IMR-90 (cell line): ENCODE measurements at regions not wholly inside any gene's neighbourhood (a gene's known extent, or its start where the extent isn't known, plus 50 kb on each side); places are given as distances from the start of the nearest gene placed in this dataset.

Experiments
- ATAC-seq: fragments of 200-7000 bp; cut with Tn5 transposase; 2 replicates; pipeline ENCODE4 v1.9.1; 2020; ENCODE audit warnings: low read depth, mild to moderate bottlenecking, moderate library complexity
- BruUV-seq: library from RNA; stranded (reverse); fragments of 400-500 nt; replicated peaks from 2 replicates; lab custom pipeline; 2021; lab: Mats Ljungman, UMichigan
- CTCF ChIA-PET: fragments of 300-600 bp; formaldehyde crosslinking; extraction: SDS; loops from one replicate; lab custom pipeline; 2021; ENCODE audit warnings: antibody characterized with exemption; lab: Yijun Ruan, JAX
- POLR2A ChIA-PET: fragments of 300-600 bp; sonication (Branson Sonifier 250); formaldehyde crosslinking; loops from one replicate; lab custom pipeline; 2022; ENCODE audit warnings: antibody characterized with exemption; ENCODE audit not compliant: unreplicated experiment; lab: Charles Lee
- DNase-seq: peaks from one replicate; pipeline ENCODE4 v3.0.0; 2013
- H2AFZ ChIP-seq: replicated peaks from 2 replicates; pipeline ENCODE3; 2013; ENCODE audit warnings: low read length, mild to moderate bottlenecking; ENCODE audit not compliant: poor library complexity
- H2AK5ac ChIP-seq: 2 replicates; pipeline ENCODE4 v1.6.1; 2013; ENCODE audit warnings: low read depth, low read length, inconsistent platforms
- H2AK9ac ChIP-seq: replicated peaks from 2 replicates; pipeline ENCODE3; 2013; ENCODE audit warnings: mild to moderate bottlenecking, low read depth, low read length, moderate library complexity; ENCODE audit not compliant: poor library complexity
- H2BK120ac ChIP-seq: 2 replicates; pipeline ENCODE4 v1.6.1; 2013; ENCODE audit warnings: low read depth, low read length, inconsistent platforms
- H2BK15ac ChIP-seq: 3 replicates; pipeline ENCODE4 v1.6.1; 2013; ENCODE audit warnings: low read depth, low read length, inconsistent platforms
- H2BK20ac ChIP-seq: 2 replicates; pipeline ENCODE4 v1.6.1; 2013; ENCODE audit warnings: low read depth, mild to moderate bottlenecking, inconsistent platforms, low read length, moderate library complexity
- H2BK5ac ChIP-seq: 2 replicates; pipeline ENCODE4 v1.6.1; 2013; ENCODE audit warnings: mild to moderate bottlenecking, low read depth, low read length, inconsistent platforms; ENCODE audit not compliant: poor library complexity, severe bottlenecking
- H3K14ac ChIP-seq: replicated peaks from 2 replicates; pipeline ENCODE4 v1.6.1; 2013; ENCODE audit warnings: low read depth, low read length, inconsistent platforms
- H3K18ac ChIP-seq: 2 replicates; pipeline ENCODE4 v1.6.1; 2013; ENCODE audit warnings: low read depth, low read length, control low read depth
- H3K23ac ChIP-seq: 2 replicates; pipeline ENCODE4 v1.6.1; 2013; ENCODE audit warnings: low read depth, low read length, inconsistent platforms
- H3K27ac ChIP-seq: 2 replicates; pipeline ENCODE4 v1.5.1; 2013; ENCODE audit warnings: mild to moderate bottlenecking, control low read depth, low read length; ENCODE audit not compliant: insufficient read depth
- H3K27me3 ChIP-seq: 2 replicates; pipeline ENCODE4 v1.6.1; 2013; ENCODE audit warnings: low read length; ENCODE audit not compliant: control insufficient read depth, insufficient read depth
- H3K36me3 ChIP-seq: 2 replicates; pipeline ENCODE4 v1.6.1; 2013; ENCODE audit warnings: low read length, mixed read lengths; ENCODE audit not compliant: control insufficient read depth, insufficient read depth
- H3K4ac ChIP-seq: 2 replicates; pipeline ENCODE4 v1.6.1; 2013; ENCODE audit warnings: low read depth, low read length, inconsistent platforms
- H3K4me1 ChIP-seq: 2 replicates; pipeline ENCODE4 v1.6.1; 2013; ENCODE audit warnings: low read length, mixed read lengths; ENCODE audit not compliant: control insufficient read depth, insufficient read depth
- H3K4me2 ChIP-seq: 2 replicates; pipeline ENCODE4 v1.6.1; 2013; ENCODE audit warnings: low read depth, mild to moderate bottlenecking, control low read depth, low read length, moderate library complexity
- H3K4me3 ChIP-seq: 2 replicates; pipeline ENCODE4 v1.5.1; 2013; ENCODE audit warnings: low read depth, mild to moderate bottlenecking, control low read depth, low read length, moderate library complexity; ENCODE audit not compliant: insufficient read depth
- H3K56ac ChIP-seq: 2 replicates; pipeline ENCODE4 v1.6.1; 2013; ENCODE audit warnings: low read length, inconsistent platforms; ENCODE audit not compliant: insufficient read depth; ENCODE audit errors: extremely low read depth
- H3K79me1 ChIP-seq, 2 experiments: 2 replicates each; pipeline ENCODE4 v1.6.1; 2013; ENCODE audit warnings: low read length in 2 of 2, inconsistent platforms in 1 of 2, low read depth in 1 of 2
- H3K9ac ChIP-seq: 2 replicates; pipeline ENCODE4 v1.6.1; 2013; ENCODE audit warnings: low read depth, low read length, control low read depth
- H3K9me1 ChIP-seq: 2 replicates; pipeline ENCODE4 v1.6.1; 2013; ENCODE audit warnings: low read length, inconsistent platforms; ENCODE audit not compliant: insufficient read depth
- H3K9me3 ChIP-seq: 2 replicates; pipeline ENCODE4 v1.6.1; 2013; ENCODE audit warnings: low read length; ENCODE audit not compliant: control insufficient read depth, insufficient read depth
- H4K20me1 ChIP-seq: 2 replicates; pipeline ENCODE4 v1.6.1; 2013; ENCODE audit warnings: low read length, inconsistent platforms; ENCODE audit not compliant: insufficient read depth
- H4K5ac ChIP-seq: 2 replicates; pipeline ENCODE4 v1.6.1; 2013; ENCODE audit warnings: mild to moderate bottlenecking, low read depth, low read length, control low read depth
- H4K8ac ChIP-seq, 2 experiments: 2 replicates each; pipeline ENCODE4 v1.6.1; 2013; ENCODE audit warnings: low read depth in 2 of 2, low read length in 2 of 2, control low read depth in 1 of 2, inconsistent platforms in 1 of 2
- H4K91ac ChIP-seq: 2 replicates; pipeline ENCODE4 v1.6.1; 2013; ENCODE audit warnings: low read depth, low read length, inconsistent platforms; ENCODE audit not compliant: insufficient read depth
- CEBPB ChIP-seq: IDR thresholded peaks from 2 replicates; pipeline ENCODE4 v1.6.1; 2012; ENCODE audit warnings: low read depth, low read length, improper control_type of control experiment
- CHD1 ChIP-seq: IDR thresholded peaks from 2 replicates; pipeline ENCODE4 v1.6.1; 2012; ENCODE audit warnings: low read depth, low read length, improper control_type of control experiment
- ELK1 ChIP-seq: fragments of 150-350 bp; IDR thresholded peaks from 2 replicates; pipeline ENCODE4 v1.6.1; 2016; ENCODE audit warnings: low read depth, mild to moderate bottlenecking, low read length, moderate library complexity, borderline replicate concordance
- MAFK ChIP-seq: IDR thresholded peaks from 2 replicates; pipeline ENCODE4 v1.6.1; 2012; ENCODE audit warnings: low read depth, low read length, improper control_type of control experiment
- NFE2L2 ChIP-seq: fragments of 150-350 bp; IDR thresholded peaks from 2 replicates; pipeline ENCODE4 v1.6.1; 2016; ENCODE audit warnings: low read depth, mild to moderate bottlenecking, low read length
- RCOR1 ChIP-seq: IDR thresholded peaks from 2 replicates; pipeline ENCODE4 v1.6.1; 2012; ENCODE audit warnings: mild to moderate bottlenecking, low read length, improper control_type of control experiment; ENCODE audit not compliant: insufficient replicate concordance
- RFX5 ChIP-seq: IDR thresholded peaks from 2 replicates; pipeline ENCODE4 v1.8.0; 2012; ENCODE audit warnings: low read depth, mild to moderate bottlenecking, low read length, moderate library complexity
- WGBS, 2 experiments: methylation state at CpG; one replicate each; pipeline versions ENCODE4 v1.1.5 to v1.1.7; 2013; ENCODE audit warnings: missing lambda C conversion rate in 2 of 2; ENCODE audit not compliant: insufficient read length in 1 of 2; ENCODE audit errors: extremely low coverage in 2 of 2; 5-methylcytosine and 5-hydroxymethylcytosine counted together
- dilution Hi-C: fragments of 300-500 bp; cut with HindIII; formaldehyde crosslinking; loops from one replicate; pipeline ENCODE4 v1.14.3; 2018; ENCODE audit warnings: low sequenced_read_pairs; ENCODE audit not compliant: unreplicated experiment
- in situ Hi-C: fragments of 300-500 bp; cut with MboI; formaldehyde crosslinking; loops from 3 replicates; pipeline ENCODE4 v1.14.3; 2019; ENCODE audit warnings: low sequenced_read_pairs, inconsistent platforms, mixed read lengths
- intact Hi-C: fragments of 100-400 bp; cut with micrococcal nuclease; formaldehyde crosslinking; loops from 2 replicates; pipeline ENCODE4 v1.10.0; 2022
- TF ChIP-seq, protein P1 (sequence below): fragments of 150-350 bp; IDR thresholded peaks from 2 replicates; pipeline ENCODE4 v1.6.1; 2017; ENCODE audit warnings: mild to moderate bottlenecking, antibody characterized with exemption, low read length, low read depth

DNA sequence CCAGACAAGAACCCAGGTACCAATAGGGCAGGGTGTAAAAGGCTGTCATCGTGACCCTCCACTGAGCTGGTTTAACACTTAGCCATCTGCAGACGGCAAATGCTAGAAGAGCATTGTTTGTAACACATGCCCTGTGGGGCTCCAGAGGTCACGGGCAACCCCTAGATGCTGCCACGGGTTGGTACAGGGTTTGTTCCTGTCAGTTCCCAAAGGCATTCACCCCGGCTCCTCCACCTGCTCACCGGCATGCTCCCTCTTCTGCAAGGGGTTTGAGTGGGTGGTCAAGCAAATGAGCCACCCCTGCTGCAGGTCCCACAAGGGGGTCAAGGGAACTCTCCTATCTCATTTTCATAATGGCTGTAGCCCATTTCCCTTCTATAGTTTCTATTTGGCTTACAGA is 229.3 kb downstream of the ZPLD1 start:
- H2AFZ ChIP-seq: no peak overlapping the region
- intact Hi-C loops: no loop called here
- no peak overlapping the region for H4K91ac ChIP-seq
- dilution Hi-C loops: no loop called here
- ChIA-PET POLR2A (no interaction called here), CTCF (no interaction called here)
- no peaks in the 10 kb centered on the region for H3K9me3 ChIP-seq
- H3K9me1 ChIP-seq: no peaks in the 10 kb centered on the region
- no peaks in the 10 kb centered on the region for H3K4me1 ChIP-seq
- H3K36me3 ChIP-seq: no peaks in the 10 kb centered on the region
- H2BK120ac ChIP-seq: no peak overlapping the region
- H3K18ac ChIP-seq: no peak overlapping the region
- no peaks in the 10 kb centered on the region for H3K27me3 ChIP-seq
- no peak overlapping the region for H3K4me2 ChIP-seq
- no peak overlapping the region for H3K56ac ChIP-seq
- 20% methylated on average over 1 of the region's 6 CpGs; no CpG with 5 or more reads in 1 of the 2 experiments for WGBS, 2 experiments
- in situ Hi-C loops: no loop called here
- DNase-seq: no peak
- H4K20me1 ChIP-seq: no peaks in the 10 kb centered on the region
- no peak overlapping the region for H2AK9ac ChIP-seq
- no TSS peak for BruUV-seq
- no peak overlapping the region for H3K4ac ChIP-seq
- no peak overlapping the region for H3K4me3 ChIP-seq
- no peak overlapping the region for H3K23ac ChIP-seq
- H3K27ac ChIP-seq: no peak overlapping the region
- no peak overlapping the region for H2BK5ac ChIP-seq
- H4K8ac ChIP-seq: no peak overlapping the region
- no peak for ATAC-seq
- no peak overlapping the region for H2BK15ac ChIP-seq
- no peaks in the 10 kb centered on the region for H3K79me1 ChIP-seq
- no peak overlapping the region for H4K5ac ChIP-seq
- TF ChIP-seq RFX5 (no peak), CEBPB (no peak), NFE2L2 (no peak), RCOR1 (no peak), MAFK (no peak), CHD1 (no peak), ELK1 (no peak)
- TF ChIP-seq, protein P1, sequence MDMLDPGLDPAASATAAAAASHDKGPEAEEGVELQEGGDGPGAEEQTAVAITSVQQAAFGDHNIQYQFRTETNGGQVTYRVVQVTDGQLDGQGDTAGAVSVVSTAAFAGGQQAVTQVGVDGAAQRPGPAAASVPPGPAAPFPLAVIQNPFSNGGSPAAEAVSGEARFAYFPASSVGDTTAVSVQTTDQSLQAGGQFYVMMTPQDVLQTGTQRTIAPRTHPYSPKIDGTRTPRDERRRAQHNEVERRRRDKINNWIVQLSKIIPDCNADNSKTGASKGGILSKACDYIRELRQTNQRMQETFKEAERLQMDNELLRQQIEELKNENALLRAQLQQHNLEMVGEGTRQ: no peak
- no peak overlapping the region for H2BK20ac ChIP-seq
- H2AK5ac ChIP-seq: no peak overlapping the region
- H3K14ac ChIP-seq: no peak overlapping the region
- no peak overlapping the region for H3K9ac ChIP-seq
